ENCODE measurements at regions not wholly inside any gene's neighbourhood (a gene's known extent, or its start where the extent isn't known, plus 50 kb on each side); places are given as distances from the start of the nearest gene placed in this dataset.
A peak's percentile ranks its signal among the peaks of the same experiment; 100 is the strongest.

- no peak for DNase-seq (ENCODE audit: low spot score)
Measured at GRCh38 chr1:168631671-168632400, 55.4 kb downstream of the XCL1 start.

GRCh38 chr1:168634951-168635532, 58.6 kb downstream of the XCL1 start:
- no peak for DNase-seq (ENCODE audit: low spot score)

- DNase-seq (ENCODE audit: low spot score): peak; percentile 54
Measured at GRCh38 chr1:168636200-168636599, 59.8 kb downstream of the XCL1 start.

- DNase-seq (ENCODE audit: low spot score): peak; percentile 34
Measured at GRCh38 chr1:168636642-168637111, 60.3 kb downstream of the XCL1 start.

- peak; percentile 46 for DNase-seq (ENCODE audit: low spot score)
Measured at GRCh38 chr1:168637350-168637991, 61.1 kb downstream of the XCL1 start.

- DNase-seq (ENCODE audit: low spot score): no peak
Measured at GRCh38 chr1:168638884-168639283, 62.5 kb downstream of the XCL1 start.

GRCh38 chr1:168640182-168640581, 63.8 kb downstream of the XCL1 start:
- no peak for DNase-seq (ENCODE audit: low spot score)

GRCh38 chr1:168640836-168641235, 64.4 kb downstream of the XCL1 start:
- no peak for DNase-seq (ENCODE audit: low spot score)

GRCh38 chr1:168643152-168643551, 66.7 kb downstream of the XCL1 start:
- DNase-seq (ENCODE audit: low spot score): no peak
